ENCODE measurements at regions not wholly inside any gene's neighbourhood (a gene's known extent, or its start where the extent isn't known, plus 50 kb on each side); places are given as distances from the start of the nearest gene placed in this dataset.

DNA sequence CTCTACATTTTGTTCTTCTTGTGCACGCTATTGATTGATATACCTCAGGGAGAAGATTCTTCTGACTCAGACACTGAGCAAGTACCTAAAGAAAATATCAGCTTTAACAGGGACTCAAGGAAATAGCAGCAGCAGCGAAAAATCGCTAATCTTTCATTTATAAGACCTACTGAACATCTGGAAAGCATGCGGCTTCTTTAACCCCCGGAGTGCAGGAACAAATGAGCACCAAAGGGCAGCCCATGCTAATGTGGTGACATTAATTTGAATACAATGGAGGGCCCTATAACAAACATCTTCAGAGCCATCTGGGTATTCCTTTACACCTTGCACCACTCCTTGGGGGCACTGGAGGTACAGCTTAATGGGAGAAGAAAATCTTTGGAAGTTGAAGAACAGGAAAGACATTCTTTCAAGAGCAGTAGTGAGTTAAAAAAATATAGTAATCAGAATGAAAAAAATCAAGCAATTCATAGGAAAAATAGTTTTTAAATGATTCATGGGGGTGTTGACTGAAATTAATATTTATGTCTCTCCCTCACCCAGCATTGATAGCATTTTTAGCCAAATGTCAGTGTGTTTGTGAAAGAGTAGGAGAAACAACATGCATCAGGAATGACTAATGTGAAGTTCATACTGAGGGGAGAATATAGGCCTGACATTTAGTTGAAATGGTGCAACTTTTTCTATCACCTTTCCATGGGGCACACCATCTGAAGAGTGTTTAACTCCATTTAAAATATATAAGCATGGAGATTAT lies 281.7 kb downstream of the HRH4 start:
- DNase-seq, result no peak

- no peak for DNase-seq
Measured at GRCh38 chr18:24754583-24755253, 294.3 kb downstream of the HRH4 start.

GRCh38 chr18:24756385-24756784 lies 295.9 kb downstream of the HRH4 start:
- no peak for DNase-seq

- no peak for DNase-seq
Measured at GRCh38 chr18:24757134-24757533, 296.7 kb downstream of the HRH4 start.

GRCh38 chr18:24761765-24762164 lies 301.3 kb downstream of the HRH4 start:
- no peak for DNase-seq

DNA sequence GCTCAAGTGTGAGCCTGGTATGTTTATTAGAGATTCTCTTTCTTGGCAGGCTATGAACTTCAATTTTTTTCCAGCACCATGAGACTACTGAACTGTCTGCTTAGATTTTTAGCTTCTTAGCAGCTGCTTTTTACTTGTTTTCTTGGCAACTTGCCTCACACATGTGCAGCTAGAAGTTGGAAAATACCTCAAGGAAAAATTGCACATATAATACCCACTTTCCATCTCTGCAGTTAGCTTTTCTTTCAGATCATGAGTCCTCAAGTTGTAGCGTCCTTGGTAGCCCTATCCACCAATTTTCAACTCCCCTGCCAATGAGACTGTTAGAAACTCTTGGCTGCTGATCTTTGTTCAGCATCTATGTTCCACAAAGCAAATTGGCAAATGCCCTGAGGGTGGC lies 302.1 kb downstream of the HRH4 start:
- DNase-seq, result no peak

DNA sequence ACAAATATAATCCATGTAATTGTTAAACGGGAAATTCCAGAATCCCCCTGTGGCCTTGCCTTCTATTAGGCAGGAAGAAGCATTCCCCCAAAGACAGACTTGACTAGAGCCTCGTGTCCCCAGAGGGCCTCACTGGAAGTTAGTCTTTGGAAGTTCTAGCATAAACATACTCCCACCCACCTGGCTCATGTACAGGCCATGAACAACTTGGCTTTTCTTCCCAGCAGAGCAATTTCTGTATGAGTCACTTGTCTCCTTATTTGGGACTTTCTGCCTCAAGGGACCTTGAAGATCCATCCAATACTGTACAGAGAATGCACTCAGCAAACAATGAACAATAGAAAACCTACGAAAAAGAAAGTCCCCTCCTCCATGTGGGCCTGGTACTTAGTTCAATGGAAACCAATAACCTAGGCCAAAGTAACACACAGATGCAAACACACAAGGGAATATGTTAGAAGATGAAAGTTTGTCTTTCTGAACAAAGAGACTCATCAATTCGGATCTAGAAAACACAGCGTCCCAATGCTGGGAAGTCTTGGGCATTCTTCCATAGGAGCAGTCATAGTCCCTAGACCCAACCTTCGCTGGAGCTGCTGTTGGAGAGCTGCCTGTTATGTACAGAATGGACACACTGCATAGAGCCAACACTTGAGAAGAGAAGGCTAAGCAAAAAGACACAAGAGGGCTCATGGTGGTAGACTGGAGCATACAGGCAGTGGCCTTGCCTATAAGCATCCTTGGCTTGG lies 303.5 kb downstream of the HRH4 start:
- no peak for DNase-seq

GRCh38 chr18:24764766-24765165 lies 304.3 kb downstream of the HRH4 start:
- DNase-seq, result no peak

DNA sequence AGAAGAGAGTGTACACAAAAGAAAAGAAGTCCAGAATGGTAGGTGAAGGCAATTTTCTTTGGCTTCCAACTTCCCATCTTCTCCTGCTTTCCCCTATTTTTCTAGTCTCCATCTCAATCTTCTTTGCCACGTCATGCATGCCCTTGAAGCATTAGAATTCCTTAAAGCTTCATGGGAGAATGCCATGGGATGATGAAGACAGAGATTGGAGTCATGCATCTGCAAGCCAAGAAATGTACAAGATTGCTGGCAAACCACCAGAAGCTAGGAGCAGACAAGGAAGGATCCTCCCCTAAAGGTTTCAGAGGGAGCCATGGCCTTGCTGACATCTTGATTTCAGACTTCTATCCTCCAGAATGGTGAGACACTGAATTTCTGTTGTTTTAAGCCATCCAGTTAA lies 305.9 kb downstream of the HRH4 start:
- DNase-seq, result no peak

DNA sequence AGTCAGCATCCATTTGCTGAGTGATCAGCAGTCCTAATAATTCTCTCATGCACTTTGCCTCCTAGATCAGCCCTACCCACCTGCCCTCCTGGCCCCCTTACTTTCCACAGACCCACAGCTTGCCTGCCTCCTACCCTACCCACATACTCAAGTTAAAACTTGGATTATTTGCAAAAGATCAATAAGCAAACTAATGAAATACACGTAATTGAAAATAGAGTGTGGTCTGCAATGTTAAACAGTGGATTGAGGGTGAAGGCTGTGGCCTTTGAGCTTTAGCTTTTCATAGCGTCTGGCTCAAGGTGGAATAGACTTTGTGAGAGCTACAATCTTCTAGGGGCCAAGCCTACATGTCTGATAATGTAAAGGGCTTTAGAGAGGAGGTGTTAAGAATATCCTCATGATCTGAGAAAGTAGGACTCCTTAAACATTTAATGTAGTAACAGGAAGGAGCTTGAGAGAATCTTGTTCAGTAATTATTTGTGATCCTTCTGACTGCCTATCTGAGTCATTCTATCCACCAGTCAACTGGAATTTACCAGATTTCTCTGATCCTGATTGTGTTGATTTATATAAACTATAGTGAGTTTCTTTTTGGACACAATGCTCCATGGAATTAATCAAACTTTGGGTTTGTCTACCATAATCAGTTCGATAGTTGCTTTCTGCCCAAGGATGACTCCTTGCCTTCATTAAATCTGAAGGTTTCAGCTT lies 310.0 kb downstream of the HRH4 start:
- DNase-seq, result no peak

DNA sequence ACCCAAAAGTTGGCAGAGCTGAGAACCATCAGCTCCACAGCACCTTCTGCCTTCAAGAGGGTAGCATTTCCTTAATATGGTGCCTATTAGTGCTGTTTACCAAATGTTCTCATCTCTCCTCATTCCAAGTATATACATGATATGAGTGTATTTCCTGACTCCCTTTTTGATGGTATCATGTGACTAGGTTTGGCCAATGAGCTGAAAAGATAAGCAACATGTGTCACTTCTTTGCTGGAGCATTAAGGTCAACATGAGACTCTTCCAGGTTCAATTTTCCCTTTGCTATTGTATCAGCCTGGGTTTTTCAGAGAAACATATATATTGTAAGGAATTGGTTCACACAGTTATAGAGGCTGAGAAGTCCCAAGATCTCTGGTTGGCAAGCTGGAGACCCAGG lies 310.9 kb downstream of the HRH4 start:
- no peak for DNase-seq

GRCh38 chr18:24773101-24773500 lies 312.7 kb downstream of the HRH4 start:
- DNase-seq, result no peak

- DNase-seq, result no peak
Measured at GRCh38 chr18:24776019-24776418, 315.6 kb downstream of the HRH4 start.

DNA sequence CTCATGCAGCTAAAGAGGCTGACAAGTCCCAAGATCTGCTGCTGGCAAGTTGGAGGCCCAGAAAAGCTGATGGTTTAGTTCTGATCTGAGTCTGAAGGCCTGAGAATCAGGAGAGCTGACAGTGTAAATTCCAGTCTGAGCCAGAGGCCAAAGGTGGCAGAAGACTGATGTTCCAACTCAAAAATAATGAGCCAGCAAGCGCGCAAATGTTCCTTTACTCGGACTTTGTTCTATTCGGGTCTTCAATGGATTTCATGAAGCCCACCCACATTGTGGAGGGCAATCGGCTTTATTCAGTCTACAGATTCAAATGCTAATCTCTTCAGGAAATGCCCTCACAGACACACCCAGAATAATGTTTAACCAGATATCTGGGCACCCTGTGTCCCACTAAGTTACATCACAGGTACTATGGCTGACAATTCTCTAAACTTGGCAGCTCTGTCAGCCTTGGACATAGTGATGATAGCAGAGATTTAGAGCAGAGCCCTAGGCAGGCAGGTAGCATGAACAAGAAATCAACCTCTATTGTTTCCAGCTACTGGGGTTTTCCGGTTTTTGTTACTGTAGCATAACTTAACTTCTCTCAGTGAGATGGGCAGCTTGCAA lies 318.5 kb downstream of the HRH4 start:
- no peak for DNase-seq

DNA sequence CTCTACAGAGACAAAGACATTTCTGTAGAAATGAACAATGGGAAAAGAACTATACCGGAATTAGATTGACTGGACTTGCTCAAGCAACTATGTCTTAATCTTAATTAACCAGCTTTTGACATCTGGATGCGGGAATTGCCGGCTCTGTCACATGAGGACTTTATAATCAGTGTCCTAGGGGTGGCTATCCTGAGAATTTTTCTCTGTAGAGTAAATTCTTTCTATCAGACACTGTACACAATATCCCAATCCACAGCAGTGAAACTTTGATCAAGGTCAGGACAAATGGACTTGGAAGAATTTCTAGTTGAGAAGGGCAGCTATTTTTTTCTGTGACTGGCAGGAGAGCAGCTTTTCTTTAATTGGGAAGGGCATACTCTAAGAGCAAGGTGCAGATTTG lies 322.1 kb downstream of the HRH4 start:
- DNase-seq, result no peak

DNA sequence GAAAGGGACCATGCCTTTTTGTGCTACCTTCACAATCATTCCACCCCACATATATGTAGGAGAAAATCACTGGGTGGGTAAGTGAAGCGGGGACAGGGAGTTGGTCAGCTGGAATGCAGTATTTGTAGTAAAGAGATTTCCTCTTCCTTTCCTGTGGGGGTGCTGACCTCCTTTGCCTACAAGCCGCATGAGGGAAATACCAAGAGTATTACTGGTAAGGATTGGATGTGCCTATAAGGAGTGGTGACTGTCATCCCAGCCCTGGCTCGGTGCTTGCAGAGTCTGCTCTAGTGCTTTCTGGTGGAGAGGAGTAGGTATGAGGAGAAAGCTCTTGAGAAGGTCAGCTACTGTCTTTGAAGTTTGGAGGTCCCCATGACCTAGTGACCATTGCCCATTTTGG lies 324.6 kb downstream of the HRH4 start:
- DNase-seq, result no peak

GRCh38 chr18:24786027-24786426 lies 325.6 kb downstream of the HRH4 start:
- DNase-seq, result no peak

- DNase-seq, result no peak
Measured at GRCh38 chr18:24790347-24790746, 329.9 kb downstream of the HRH4 start.

- no peak for DNase-seq
Measured at GRCh38 chr18:24791751-24792545, 331.5 kb downstream of the HRH4 start.

- no peak for DNase-seq
Measured at GRCh38 chr18:24793742-24794141, 333.3 kb downstream of the HRH4 start.

DNA sequence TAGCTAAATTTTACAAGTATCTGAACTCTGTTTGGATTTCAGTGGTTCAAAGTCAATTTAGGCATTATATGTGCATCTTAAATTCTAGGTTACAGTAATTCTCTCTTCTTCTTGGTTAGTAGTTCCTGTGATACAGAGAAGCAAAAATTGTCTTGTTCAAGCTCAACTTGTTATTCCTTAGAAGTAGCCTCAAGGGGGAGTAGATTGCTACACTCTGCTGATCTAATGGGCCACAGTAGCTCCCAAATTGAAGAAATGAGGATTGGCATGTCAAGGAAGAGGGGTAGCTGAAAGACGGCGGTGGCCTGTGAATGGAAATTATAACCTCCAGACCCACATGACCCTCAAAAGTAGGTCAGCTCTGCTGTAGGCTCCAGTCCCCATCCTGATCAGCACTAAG lies 334.7 kb downstream of the HRH4 start:
- no peak for DNase-seq

DNA sequence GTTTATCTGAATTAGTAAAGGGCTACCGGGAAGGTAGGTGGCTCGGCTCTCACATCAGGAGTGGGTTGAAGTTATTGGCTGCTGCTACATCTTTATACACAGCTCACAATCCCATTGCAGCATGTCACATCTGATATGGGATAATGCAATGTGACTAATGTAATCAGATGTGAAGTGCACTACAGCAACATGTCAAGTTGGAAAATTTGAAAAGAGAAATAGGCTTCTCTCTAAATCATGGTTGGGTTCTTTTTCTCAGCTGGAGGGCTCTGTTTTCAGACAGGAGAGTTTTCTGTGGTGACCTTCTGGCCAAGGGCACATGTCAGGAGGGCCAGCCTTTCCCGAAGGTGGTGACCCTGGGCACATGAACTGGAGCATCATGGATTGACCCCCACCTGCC lies 337.5 kb downstream of the HRH4 start:
- no peak for DNase-seq
